ACC112 (cell line): ENCODE measurements at regions not wholly inside any gene's neighbourhood (a gene's known extent, or its start where the extent isn't known, plus 50 kb on each side); places are given as distances from the start of the nearest gene placed in this dataset.

Source experiments
- H2AFZ ChIP-seq: fragments of 200-600 bp; sonication (generic); one replicate; pipeline ENCODE4 v1.6.0; 2017; ENCODE audit warnings: antibody characterized with exemption, low read length; ENCODE audit not compliant: unreplicated experiment
- H3K27ac ChIP-seq: fragments of 200-600 bp; sonication (generic); 2 replicates; pipeline ENCODE4 v1.5.1; 2014; ENCODE audit warnings: low read depth, mild to moderate bottlenecking, antibody characterized with exemption, low read length, moderate library complexity
- H3K27me3 ChIP-seq: fragments of 200-600 bp; sonication (generic); 2 replicates; pipeline ENCODE4 v1.6.1; 2014; ENCODE audit warnings: mild to moderate bottlenecking, antibody characterized with exemption, low read length, moderate library complexity, mixed read lengths; ENCODE audit not compliant: insufficient read depth
- H3K36me3 ChIP-seq: fragments of 200-600 bp; sonication (generic); 2 replicates; pipeline ENCODE4 v1.6.1; 2016; ENCODE audit warnings: mild to moderate bottlenecking, antibody characterized with exemption, low read length, moderate library complexity, mixed read lengths; ENCODE audit not compliant: insufficient read depth
- H3K4me1 ChIP-seq: fragments of 200-600 bp; sonication (generic); one replicate; pipeline ENCODE4 v1.6.1; 2016; ENCODE audit warnings: low read length, mixed read lengths; ENCODE audit not compliant: insufficient read depth, unreplicated experiment, control insufficient read depth
- H3K4me3 ChIP-seq: fragments of 200-600 bp; sonication (generic); 2 replicates; pipeline ENCODE4 v1.5.1; 2014; ENCODE audit warnings: mild to moderate bottlenecking, low read depth, low read length
- H3K79me2 ChIP-seq: fragments of 200-600 bp; sonication (generic); one replicate; pipeline ENCODE4 v1.6.0; 2016; ENCODE audit warnings: low read length; ENCODE audit not compliant: control insufficient read depth, unreplicated experiment, insufficient read depth

DNA sequence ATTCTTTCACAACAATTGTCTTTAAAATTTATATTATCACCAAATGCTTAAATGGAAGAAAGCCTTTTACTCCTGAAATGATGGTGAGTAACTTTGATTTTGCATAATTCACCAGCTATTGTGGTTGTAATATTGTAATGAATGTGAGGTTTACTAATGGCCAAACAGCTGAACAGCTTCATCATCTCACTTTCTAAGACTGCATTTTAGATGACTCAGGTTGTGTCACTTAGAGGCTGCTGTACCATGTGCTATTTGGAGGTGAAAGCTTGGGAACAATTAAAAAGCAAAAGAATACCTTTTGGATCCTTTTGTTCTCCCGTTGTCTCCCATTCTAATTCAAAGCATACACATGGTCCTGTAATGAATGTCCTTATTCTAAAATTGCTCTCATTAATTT lies 604.0 kb upstream of the PFKP start:
- H3K27me3 ChIP-seq = no peaks in the 10 kb centered on the region
- no peak overlapping the region for H2AFZ ChIP-seq
- no peak overlapping the region for H3K4me3 ChIP-seq
- H3K4me1 ChIP-seq = no peaks in the 10 kb centered on the region
- no peak overlapping the region for H3K27ac ChIP-seq
- H3K79me2 ChIP-seq = no peaks in the 10 kb centered on the region
- no peaks in the 10 kb centered on the region for H3K36me3 ChIP-seq

DNA sequence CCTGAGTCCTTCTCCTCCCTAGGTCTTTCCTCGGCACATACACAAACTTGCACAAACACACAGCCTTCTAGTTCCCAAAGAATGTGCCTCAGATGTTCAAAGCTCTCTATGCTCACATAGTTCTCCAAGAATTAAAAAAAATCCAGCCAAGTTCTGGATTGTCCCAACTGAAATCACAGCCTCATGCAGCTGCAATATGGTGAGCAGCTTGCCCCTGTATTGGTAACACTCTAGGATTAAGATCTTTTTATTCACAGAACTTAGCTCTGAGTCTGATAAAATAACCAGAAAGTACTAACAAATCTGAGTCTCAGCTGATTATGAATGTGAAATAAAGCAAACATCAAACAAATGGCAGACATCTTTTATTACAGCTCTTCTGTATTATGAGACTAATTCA lies 604.8 kb upstream of the PFKP start:
- H3K79me2 ChIP-seq = no peaks in the 10 kb centered on the region
- no peak overlapping the region for H3K27ac ChIP-seq
- H3K4me1 ChIP-seq = no peaks in the 10 kb centered on the region
- no peak overlapping the region for H3K4me3 ChIP-seq
- no peaks in the 10 kb centered on the region for H3K36me3 ChIP-seq
- no peak overlapping the region for H2AFZ ChIP-seq
- no peaks in the 10 kb centered on the region for H3K27me3 ChIP-seq

DNA sequence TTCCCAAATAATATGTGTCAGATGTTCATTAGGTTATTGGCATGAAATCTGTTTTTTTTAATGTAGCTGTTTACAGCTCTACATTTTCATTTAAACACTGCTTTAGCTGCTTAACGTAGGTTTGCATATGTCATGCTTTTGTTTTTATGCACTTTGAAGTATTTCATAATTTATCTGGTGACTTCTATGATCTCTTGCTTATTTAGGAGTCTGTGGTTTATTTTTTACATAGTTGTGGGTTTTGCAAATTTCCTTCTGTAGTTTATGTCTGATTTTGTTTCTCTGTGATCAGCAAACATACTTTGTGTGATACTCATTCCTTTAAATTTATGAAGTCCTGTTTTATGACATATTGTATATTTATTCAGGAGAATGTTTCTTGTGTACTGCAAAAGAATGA lies 606.5 kb upstream of the PFKP start:
- Histone ChIP-seq H3K79me2 (no peaks in the 10 kb centered on the region), H3K4me1 (no peaks in the 10 kb centered on the region), H3K27ac (no peak overlapping the region), H3K36me3 (no peaks in the 10 kb centered on the region), H3K4me3 (no peak overlapping the region), H2AFZ (no peak overlapping the region), H3K27me3 (no peaks in the 10 kb centered on the region)

DNA sequence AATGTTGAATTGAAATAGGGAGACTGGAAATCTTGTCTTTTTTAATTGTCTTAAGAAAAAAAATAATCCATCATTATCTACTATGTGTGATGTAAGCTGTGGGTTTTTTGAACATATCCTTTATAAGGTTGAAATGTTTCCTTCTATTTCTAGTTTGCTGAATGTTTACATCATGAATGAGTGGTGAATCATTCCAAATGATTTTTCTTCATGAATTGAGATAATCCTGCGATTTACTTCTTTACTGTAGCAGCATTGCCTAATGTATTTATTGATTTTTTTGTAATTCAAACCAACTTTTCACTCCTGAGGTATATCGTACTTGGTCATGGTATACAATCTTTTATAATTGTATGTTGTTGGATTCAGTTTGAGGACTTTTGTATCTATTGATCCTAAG lies 607.6 kb upstream of the PFKP start:
- Histone ChIP-seq H3K27me3 (no peaks in the 10 kb centered on the region), H3K36me3 (no peaks in the 10 kb centered on the region), H3K79me2 (no peaks in the 10 kb centered on the region), H3K27ac (no peak overlapping the region), H2AFZ (no peak overlapping the region), H3K4me1 (no peaks in the 10 kb centered on the region), H3K4me3 (no peak overlapping the region)

DNA sequence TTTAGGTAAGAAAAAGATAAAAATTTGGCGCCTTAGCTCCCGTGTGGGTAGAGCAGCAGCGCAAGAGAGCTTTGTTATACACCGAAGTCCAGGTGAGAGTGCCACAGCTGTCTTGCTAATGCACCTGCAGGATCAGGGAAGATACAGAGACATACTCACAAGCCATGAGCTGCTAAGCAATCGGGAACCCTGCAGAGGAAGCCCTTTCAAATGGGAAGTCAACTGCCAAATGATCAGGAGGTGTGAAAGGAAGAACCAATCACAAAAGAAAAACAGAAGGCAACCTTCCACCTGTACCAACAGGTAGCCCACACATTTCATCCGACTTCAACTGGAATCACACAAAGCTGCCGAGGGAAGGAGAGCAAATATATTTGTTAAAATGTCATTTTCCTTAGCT lies 610.5 kb upstream of the PFKP start:
- no peak overlapping the region for H3K27ac ChIP-seq
- no peaks in the 10 kb centered on the region for H3K27me3 ChIP-seq
- H2AFZ ChIP-seq = no peak overlapping the region
- no peaks in the 10 kb centered on the region for H3K4me1 ChIP-seq
- no peak overlapping the region for H3K4me3 ChIP-seq
- H3K79me2 ChIP-seq = no peaks in the 10 kb centered on the region
- H3K36me3 ChIP-seq = no peaks in the 10 kb centered on the region

DNA sequence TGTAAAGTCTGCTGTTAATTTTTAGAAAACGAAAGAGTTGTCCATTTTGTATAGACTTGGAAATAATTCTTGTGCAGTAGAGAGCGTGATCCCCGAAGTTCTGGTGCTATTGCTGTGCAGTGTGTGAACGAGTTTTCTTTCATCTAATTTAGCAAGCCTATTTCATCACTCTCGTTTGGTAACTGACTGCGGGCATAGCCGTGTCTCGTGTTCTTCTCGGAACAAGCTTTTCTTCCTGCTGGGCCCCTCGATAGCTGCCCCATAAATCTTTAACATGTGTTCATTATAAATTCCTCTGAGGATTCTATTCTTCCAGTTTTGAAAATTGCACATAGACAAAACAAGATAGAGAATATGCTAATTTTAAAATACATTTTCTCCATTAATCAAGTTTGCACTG lies 622.0 kb upstream of the PFKP start:
- Histone ChIP-seq H3K27ac (no peak overlapping the region), H3K27me3 (no peaks in the 10 kb centered on the region), H3K4me3 (no peak overlapping the region), H3K4me1 (no peaks in the 10 kb centered on the region), H3K36me3 (no peaks in the 10 kb centered on the region), H2AFZ (no peak overlapping the region), H3K79me2 (no peaks in the 10 kb centered on the region)

DNA sequence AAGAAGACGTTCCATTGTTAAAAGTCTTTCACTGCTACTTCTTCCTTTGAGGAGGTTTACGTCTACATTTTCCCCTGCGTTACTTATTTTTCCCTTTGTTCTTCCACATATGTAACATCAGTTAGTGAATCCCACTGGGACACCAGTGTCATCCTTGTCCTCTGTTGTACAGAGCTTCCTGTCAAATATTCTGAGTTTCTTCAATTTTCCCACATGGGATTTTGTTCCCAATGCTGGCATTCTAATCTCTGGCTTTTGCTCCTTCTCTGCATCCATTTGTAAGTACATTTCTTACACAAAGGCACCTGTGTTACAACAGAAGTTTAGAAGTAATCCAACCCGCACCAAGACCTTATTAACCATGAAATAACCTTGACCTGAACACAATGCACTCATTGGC lies 627.4 kb upstream of the PFKP start:
- Histone ChIP-seq H3K27me3 (no peaks in the 10 kb centered on the region), H3K4me3 (no peak overlapping the region), H3K27ac (no peak overlapping the region)

DNA sequence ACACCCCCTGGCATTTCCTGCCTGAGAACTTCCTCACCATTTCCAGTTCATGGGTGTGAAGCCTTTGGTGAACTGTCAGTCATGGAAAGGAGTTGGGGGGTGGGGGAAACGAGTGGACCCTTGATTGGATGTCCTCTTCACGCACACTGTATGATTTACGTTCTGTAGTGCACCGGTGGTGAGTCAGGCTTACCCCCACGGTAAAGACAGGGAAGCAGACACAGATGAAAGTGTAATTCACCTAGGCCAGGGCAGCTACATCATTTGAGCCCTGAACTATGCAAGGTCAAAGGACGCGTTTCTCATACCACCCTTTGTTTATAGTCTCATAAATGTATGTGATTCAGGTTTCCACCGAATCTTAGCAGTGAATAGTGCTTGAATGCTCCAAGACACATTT lies 628.3 kb upstream of the PFKP start:
- Histone ChIP-seq H3K4me1 (no peaks in the 10 kb centered on the region), H3K27ac (no peak overlapping the region), H3K36me3 (no peaks in the 10 kb centered on the region), H3K79me2 (no peaks in the 10 kb centered on the region), H3K4me3 (no peak overlapping the region), H2AFZ (no peak overlapping the region), H3K27me3 (no peaks in the 10 kb centered on the region)

More for the DNA sequence above, 627.4 kb upstream of the PFKP start:
- H3K79me2 ChIP-seq = no peaks in the 10 kb centered on the region
- no peak overlapping the region for H2AFZ ChIP-seq
- H3K36me3 ChIP-seq = no peaks in the 10 kb centered on the region
- no peaks in the 10 kb centered on the region for H3K4me1 ChIP-seq

DNA sequence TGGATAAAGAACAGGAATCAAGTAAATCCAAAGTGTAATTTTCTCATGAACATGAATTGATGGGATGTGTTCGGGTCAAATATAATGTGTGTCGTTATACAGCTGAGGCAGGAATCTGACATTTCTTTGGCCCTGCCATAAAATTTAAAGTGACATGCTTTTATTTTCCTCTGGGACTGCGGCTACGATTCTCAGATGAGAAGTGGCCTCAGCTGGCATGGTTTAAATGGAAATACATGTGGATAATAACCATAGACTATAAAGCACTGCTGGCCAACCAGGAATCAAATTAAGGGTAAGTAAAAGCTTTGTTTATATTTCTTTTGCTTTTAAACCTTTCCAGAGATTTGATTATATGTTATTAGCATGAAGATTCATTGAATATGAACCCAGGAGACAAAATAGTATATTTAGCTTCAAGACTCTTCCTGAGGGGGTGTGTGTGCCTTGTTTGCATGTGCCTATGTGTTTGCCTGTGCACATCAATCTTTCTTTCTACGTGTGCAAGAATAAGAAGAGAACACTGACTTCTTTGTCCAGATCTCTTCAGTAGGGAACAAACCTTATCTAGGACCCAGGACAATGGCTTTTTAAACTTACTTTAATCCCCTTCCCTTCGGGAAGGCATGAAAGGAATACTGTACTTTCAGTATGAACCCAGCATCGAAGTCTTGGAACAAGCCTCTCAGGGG lies 629.0 kb upstream of the PFKP start:
- H3K27ac ChIP-seq = no peak overlapping the region
- H3K4me3 ChIP-seq = no peak overlapping the region
- no peak overlapping the region for H2AFZ ChIP-seq
- no peaks in the 10 kb centered on the region for H3K4me1 ChIP-seq
- H3K36me3 ChIP-seq = no peaks in the 10 kb centered on the region
- no peaks in the 10 kb centered on the region for H3K79me2 ChIP-seq
- no peaks in the 10 kb centered on the region for H3K27me3 ChIP-seq

DNA sequence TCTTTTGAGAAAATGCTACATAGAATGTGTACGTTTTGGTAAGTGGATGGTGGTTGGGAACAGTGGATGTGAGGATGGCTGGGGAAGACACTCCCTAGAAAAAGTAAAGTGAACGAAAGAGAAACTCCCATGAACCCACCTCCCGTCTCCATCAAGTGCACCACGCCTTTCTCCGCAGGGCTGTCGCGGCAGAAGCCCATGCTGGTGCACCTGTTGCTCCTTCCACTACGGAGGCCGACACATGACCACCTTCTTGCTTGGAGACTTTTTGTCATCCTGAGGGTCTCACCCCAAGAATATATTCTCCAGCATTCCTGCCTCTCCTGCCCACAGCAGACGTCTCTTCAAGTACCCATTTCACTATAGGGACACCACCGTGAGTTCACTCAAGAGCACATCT lies 630.4 kb upstream of the PFKP start:
- Histone ChIP-seq H3K27me3 (no peaks in the 10 kb centered on the region), H3K79me2 (no peaks in the 10 kb centered on the region), H3K27ac (no peak overlapping the region), H2AFZ (no peak overlapping the region), H3K4me1 (no peaks in the 10 kb centered on the region), H3K36me3 (no peaks in the 10 kb centered on the region), H3K4me3 (no peak overlapping the region)

DNA sequence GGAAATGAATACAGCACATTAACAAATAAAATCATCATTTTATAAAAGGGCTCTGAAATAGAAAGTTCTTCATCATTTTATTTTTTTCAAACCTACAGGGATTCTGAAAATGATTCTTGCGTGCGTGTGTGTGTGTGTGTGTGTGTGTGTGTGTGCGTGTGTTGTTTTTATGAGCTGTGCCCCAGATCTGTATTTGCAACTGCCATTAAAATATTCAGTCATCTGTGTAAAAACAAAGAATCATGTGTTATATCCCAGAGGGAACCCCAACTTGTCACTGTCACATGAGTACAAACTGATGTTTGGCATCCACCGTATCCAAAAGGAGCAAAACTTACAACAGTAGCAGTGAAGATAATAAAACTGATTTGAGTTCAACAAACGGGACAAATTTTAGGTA lies 635.4 kb upstream of the PFKP start:
- Histone ChIP-seq H3K79me2 (no peaks in the 10 kb centered on the region), H3K27ac (no peak overlapping the region), H3K4me3 (no peak overlapping the region), H3K27me3 (no peaks in the 10 kb centered on the region), H3K4me1 (no peaks in the 10 kb centered on the region), H2AFZ (no peak overlapping the region), H3K36me3 (no peaks in the 10 kb centered on the region)
